ENCODE measurements at regions not wholly inside any gene's neighbourhood (a gene's known extent, or its start where the extent isn't known, plus 50 kb on each side); places are given as distances from the start of the nearest gene placed in this dataset.
"Not testable (repeated sequence)": the region's sequence is repeated elsewhere in the genome, so short reads cannot be mapped to it uniquely, and the experiment has no call there.

DNA sequence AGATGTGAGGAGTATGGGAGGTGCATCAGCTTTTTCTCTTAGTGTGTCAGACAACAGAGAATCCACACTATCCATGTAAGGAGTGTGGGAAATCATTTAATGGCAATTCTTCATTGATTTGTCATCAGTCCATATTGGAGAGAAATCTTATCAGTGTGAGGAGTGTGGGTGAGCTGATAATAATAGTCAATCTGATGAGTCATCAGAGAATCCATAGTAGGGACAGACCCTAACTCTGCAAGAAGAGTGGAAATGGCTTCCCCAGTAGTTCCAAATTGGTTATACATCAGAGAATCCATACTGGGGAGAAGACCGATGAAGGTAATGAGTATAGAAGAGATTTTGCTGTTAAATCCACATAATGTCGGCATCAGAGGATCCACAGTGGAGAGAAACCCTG, 150.5 kb upstream of the THUMPD2 start:
- DNase-seq = no peak

DNA sequence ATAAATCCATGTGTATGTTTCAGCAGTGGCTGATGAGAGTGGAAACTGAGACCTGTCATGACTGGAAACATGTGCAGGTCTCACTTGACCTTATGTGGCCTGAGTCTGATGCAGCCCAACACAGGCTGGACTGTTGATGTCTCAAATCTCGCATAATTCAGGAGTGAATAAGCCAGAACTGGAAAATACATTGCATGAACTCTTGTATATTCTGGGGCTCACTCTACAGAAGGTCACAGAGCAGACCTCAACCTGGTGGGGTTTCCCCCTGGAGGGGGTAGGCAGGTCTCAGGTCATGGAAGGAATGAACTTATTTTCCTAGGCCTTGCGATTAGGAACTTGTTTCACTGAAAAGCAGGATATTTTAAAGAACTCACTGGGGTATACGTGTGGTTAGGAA, 146.3 kb upstream of the THUMPD2 start:
- DNase-seq = no peak

DNA sequence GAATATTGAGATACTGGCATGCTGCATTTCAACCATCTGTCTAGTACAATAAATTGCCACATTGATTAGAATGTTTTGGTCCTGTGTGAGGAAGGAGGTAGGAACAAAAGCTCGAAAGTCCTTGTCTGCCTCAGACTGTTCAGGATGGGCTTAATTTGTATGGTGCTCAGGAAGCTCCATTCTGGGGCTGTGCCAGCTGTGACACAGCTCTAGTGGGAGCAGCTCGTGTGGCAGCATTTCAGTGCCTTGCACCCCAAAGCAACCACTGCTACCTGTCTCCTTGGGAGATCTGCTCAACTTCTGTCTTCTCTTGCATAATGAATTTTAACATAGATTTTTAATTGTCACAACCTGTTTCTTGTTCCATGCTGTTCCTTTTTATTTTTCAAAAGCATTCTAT, 144.4 kb upstream of the THUMPD2 start:
- DNase-seq = no peak

DNA sequence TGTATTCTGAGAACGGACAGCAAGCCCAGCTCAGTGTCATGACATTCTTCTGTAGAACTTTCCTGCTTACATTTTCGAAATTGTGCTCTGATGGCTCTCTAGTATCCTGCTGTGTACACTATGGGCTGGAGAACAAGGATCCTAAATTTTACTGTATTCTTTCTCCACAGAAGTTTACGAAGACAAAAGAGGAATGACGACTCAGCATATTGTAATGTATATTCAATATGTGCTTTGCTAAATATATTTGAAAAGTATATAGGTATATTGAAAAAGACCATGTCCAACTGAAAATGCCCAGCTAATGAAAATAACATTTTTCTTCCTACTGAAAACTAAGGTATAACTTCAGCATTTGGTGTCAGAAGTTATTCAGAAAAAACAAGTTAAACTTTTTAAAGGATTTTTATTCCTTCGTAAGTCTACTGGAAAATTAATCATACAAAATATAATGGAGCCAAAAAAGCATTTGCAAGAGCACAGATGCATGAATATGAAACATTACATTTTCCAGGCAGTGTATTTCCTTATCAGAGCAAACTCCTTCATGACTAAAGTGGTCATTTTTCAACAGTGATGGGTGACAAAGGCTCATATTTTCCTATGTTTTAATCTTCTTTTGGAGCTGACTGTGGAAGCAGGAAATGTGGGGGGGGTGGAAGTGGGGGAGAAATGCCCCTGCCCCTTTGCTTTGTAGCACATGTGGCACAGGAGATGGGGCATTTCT, 143.8 kb upstream of the THUMPD2 start:
- no peak for DNase-seq

DNA sequence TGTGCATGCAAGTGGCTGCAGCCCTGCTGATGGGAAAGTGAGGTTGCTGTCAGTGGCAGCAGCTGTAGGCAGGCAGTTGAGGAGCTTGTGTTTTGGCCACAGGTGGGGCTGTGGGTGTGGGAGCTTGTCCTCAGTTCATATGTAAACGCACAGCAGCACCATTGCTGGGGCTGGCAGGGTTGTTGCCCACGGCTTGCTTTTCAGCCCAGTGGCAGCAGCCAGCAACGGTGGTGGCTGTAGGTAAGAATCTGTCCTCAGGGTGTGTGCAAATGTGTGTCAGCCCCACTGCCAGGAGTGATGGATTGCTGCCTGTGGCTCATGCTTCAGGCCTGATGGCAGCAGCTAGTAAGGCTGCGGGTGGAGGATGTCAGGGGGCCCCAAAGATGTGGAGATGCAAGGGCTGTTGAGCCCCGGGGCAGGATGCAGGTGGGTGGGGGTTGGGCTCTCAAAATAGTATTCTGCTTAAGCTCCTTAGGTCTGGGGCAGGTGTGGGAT, 141.3 kb upstream of the THUMPD2 start:
- no peak for DNase-seq

DNA sequence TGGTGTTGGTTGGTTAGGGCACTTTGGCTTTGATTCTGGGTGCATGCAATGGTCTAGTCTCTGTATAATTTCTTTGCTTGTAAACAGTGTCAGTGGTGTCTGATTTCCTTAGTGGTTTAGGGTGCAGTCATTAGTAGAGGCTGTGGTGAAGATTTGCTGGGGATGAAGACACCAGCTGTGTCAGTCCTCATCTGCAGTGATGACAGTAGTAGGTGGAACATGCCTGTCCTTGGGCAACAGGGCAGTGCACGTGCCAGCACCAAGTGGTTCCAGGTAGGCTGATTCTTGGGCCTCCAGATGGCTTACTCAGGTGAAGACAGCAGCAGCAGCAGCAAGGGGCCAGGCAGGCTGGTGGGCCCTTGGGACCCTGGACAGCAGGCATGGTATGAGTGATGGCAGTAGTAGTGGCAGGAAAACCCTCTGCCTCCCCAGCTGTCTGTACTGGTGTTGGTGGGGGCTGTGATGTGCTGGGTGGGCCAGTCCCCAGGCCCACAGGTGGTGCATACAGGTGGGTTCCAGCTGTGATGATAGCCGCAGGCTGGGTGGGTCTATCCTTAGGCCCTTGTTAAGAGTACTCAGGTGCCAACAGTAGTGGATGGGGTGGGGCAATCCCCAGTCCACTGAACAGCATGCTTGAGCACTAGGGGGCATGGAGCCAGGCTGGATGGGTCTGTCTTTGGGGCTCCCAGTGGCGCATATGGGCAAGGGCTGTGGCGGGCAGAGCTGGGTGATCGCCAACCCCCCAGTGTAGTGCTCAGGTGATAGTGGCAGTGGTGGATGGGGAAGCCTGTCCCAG, 140.7 kb upstream of the THUMPD2 start:
- no peak for DNase-seq

DNA sequence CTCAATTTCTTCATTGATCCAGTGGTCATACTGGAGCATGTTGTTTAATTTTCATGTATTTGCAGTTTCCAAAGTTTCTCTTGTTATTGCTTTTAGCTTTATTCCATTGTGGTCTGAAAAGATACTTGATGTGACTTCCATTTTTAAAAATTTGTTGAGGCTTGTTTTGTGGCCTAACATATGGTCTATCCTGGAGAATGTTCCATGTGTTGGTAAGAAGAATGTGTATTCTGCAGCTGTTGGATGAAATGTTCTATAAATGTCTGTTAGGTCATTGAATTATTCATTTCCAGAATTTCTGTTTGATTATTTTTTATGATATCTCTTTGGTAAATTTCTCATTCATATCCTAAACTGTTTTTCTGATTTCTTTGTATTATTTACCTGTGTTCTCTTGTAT, 139.8 kb upstream of the THUMPD2 start:
- no peak for DNase-seq

DNA sequence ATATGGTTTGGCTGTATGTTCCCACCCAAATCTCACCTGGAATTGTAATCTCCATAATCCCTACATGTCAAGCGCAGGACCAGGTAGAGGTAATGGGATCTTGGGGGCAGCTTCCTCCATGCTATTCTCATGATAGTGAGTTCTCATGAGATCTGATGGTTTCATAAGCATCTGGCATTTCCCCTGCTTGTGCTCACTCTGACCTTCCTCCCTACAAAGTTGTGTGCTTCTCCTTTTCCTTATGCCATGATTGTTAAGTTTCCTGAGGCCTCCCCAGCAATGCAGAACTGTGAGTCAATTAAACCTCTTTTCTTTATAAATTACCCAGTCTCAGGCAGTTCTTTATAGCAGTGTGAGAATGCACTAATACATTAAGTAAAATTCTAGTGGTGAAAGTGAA, 138.3 kb upstream of the THUMPD2 start:
- not testable (repeated sequence) for DNase-seq

DNA sequence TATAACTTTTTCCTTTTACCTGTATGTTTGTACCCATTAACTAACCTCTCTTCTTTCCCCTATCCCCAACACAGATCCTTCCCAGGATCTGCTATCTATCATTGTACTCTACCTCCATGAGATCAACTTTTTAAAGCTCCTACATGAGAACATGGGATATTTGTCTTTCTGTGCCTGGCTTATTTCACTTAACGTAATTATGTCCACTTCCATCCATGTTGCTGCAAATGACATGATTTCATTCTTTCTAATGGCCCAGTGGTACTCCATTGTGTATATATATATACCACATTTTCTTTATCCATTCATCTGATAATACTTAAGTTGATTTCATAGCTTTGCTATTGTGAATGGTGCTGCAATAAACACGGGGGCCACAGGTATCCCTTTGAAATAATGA, 135.9 kb upstream of the THUMPD2 start:
- no peak for DNase-seq

DNA sequence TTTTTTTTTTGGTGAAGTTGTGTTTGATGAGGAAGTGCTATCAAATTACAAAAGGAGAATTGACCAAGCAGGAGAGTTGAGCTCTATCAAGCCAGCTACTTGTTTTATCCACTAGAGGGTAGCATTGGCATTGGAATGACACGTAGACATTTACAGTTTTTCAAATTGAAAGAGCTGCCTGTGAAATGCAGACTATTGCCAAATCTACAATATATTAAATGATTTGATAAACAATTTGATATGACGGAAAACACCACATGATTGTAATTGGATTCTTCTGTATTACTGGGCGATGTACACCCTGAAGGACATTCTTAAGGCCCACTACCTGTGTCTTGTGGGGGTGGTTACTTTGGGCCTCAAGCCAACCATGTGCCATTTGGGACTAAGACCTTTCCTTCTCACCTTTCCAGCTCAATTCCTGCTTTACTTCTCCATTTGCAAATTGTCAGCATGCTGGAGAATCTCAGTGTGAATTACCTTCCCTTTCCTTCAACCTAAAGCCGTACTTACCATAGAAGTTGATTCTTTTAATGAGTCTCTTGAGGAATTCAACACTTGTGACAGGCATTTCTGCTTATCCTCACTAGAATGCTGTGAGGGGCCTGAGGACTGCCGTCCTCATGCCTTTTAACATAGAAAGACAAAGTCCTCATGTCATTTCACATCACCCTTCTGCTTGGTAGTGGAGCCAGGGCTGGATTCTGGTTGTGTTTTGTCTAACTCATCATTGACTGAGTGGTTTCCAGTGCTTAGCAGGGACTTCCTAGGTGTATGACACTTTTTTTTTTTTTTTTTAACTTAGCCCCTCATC, 134.8 kb upstream of the THUMPD2 start:
- DNase-seq = peak; percentile 74

DNA sequence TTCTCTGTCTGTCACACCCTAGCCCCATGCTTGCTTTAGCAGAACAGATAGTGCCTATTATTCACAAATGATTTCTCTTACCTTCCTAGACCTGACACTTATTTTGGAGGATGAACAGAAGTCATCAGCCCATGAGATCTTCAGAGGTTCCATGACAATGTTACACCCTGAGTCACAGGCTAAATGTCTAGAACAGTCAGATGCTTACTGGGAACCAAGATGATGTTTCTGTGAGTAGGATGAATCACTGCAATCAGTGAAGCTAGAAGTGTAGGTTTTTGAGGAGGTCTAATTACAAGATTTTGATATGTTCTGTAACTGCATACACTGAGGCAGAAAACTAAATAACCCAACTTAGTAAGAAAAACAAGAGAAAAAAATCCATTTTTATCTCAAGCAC, 123.0 kb upstream of the THUMPD2 start:
- no peak for DNase-seq

DNA sequence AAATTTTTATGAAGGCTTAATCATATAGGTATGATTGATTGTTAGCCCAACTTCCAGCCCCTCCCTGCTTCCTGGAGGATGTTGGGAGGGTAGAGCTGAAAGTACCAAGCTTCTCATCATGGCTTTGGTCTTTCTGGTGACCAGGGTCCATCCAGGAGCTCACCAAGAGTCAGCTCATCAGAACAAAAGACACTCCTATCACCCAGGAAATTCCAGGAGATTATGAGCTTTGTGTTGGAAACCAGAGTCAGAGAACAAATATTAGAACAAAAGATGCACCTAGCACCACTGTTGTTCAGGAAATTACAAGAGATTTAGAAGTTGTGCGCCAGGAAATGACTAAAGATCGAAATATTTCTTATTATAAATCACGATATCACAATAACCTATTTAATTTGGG, 119.9 kb upstream of the THUMPD2 start:
- DNase-seq = peak; percentile 19

DNA sequence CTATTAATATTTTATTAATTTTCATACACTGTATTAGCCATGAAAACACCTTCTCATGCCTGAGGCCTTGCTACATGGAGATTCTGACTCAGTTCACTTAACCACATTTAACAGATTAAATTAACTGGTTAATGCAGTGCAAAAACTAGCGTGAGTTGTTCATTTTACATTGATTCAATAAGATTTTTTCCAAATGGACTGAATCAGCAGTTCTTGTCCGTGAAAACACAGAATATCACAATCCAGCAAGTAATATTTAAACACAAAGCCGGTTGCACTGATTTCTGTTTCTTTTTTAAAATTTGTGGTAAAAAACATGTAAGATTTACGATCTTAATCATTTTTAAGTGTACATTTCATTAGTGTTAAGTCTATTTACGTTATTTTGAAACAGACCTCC, 118.2 kb upstream of the THUMPD2 start:
- no peak for DNase-seq

DNA sequence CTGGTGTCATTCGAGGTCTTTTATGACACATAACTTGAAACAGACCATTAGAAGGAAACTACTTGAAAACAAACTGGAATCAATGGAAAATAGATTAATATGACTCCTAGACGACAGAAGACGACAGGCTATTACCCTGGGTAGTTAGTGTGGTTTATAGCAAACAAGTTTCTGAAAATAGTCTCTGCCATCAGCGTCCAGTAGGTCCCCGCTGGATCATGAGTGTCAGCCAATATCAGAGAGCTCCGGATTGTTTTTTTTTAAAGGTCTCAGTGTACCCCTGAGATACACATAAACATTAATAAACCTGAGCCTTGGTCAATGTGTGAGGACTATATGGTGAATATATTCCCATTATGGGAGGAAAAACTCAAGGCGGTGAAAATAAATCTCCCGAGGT, 115.0 kb upstream of the THUMPD2 start:
- DNase-seq = no peak

DNA sequence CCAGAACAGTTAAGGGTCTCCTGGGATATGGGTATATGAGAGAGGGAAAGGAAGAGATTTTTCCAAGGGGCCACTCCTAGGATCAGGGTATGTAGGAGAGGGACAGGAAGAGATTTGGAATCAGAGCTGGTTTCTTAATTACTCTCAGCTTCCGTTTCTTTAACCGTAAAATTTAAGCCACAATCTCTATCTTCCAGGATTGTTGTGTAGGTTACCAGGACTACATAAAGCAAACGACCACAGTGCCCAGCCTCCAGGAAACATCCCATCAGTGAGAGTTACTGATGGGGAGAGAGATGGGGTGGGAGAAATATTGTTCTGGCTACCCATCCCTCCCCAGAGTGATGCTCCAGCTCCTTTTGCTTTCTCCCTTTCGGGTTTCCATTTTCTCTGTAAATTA, 114.6 kb upstream of the THUMPD2 start:
- DNase-seq = no peak

DNA sequence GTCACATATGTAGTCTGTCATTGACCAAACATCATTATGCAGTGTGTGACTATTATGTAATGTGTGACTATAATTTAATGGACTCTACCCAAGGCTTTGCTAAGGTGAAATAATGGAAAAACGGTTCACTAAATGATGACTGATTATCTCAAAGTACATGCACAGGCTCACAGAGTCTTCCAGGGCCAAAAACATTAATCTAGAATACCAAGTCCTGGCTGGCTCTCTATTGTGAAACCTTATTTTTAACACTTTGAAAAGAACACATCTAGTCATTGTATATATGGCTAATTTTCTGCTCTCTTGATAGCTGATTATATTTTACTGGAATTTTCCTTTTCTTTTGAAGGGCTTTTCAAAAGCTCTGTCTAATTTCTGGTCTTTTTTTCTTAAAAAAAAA, 102.9 kb upstream of the THUMPD2 start:
- DNase-seq = no peak

DNA sequence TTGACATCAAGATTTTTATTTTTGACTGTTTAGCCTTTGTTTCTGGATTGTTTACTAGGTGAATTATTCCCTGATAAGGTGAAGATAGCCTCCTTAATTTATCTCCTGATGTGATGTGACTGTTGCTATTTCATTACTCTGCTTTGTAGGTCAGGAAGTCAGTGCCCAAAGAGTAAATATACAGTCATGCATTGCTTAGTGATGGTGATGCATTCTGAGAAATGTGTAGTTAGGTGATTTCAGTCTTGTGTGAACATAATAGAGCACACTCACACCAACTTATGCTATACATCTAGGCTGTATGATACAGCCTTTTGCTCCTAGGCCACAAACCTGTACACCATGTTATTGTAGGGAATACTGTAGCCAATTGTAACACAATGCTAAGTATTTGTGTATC, 102.4 kb upstream of the THUMPD2 start:
- no peak for DNase-seq

DNA sequence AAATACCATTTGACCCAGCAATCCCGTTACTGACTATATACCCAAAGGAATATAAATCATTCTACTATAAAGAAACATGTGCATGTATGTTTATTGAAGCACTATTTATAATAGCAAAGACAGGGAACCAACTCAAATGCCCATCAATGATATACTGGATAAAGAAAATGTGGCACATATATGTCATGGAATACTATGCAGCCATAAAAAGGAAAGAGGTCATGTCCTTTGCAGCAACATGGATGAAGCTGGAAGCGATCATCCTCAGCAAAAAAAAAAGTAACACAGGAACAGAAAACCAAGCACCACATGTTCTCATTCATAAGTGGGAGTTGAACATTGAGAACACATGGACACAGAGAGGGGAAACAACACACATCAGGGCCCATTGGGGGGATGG, 99.9 kb upstream of the THUMPD2 start:
- DNase-seq = not testable (repeated sequence)

DNA sequence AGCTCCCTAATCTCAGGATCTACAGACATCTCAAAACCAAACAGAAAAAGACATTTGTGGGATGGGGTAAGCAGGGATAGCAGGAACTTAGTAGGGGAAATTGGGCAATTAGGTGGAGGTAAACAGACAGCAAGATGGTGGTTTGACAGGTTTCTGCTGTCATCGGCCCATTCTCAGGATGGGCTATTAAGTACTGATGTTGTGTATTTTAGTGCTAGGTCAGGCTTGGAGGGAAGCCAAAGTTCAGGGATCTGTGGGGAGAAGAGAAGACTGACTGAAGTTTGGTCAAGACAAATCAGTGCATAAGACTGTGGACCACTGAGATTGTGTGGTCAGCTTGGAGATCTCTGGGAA, 96.8 kb upstream of the THUMPD2 start:
- no peak for DNase-seq

DNA sequence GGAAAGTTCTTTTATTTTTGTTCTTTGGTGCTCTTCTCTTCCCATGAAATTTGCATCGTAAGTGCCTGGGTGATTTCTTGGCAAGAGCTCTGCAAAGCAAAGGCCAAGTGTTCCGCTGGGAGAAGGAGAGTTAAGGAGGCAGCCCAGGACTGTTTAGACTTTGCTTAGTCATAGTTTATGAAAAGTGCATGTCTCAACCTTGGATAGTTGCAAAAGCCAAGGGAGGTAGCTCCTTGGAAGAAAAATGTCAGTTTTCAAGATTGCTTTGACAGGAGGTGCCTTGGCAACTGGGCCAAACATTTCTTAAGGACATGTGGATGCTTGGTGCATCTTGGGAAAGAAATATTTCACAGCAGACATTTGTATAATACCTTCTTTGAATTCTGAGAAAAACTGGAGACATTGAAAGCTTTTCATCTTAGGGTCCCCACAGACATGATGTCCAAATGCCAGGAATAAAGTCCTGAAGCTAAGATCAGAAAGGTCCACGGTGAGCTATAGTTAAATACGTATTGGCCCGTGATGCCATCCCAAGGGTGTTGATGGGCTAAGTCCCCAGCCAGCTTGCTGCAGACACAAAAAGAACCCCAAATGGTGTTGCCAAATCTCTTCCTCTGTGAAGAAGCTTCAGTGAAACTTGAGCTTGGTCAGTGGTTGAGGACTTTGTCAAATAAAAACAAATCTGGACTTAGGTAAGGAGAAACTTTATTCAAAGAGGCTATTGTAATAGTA, 96.3 kb upstream of the THUMPD2 start:
- DNase-seq = no peak

DNA sequence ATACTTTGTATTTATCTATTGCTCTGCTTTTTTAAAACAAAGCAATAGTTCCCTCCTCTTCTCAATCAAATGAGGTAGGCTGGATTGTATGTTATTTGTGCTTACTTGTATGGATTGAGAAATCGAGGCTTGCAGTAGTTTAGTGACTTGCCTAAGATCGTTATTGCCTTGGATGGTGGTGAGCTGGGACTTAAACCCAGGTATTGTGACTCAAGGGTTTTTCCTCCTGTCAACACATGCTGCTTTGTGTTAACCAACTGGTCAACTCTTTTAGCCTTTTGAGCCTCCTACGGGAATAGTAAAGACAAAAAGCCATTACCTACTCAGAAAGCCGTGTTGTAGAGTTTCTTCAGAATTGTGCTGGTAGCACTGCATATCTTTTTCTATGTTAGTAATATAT, 95.2 kb upstream of the THUMPD2 start:
- DNase-seq = no peak

DNA sequence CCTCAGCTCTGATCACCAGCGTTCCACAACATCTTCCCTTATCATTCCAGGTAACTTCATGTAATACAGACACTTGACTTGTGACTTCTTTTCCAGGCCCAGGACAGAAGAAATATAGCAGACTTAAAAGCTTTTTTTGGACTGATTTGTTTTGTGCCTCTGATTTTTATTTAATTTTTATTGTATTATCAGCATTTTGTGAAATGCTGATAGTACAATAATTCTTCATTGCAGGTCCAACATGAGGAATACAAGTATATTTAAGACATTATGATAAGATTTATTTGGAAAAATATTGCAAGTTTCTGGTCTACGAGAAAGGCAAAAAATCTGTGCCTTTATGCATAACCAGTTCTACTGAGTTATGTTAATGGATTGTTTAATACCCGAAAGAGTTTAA, 94.5 kb upstream of the THUMPD2 start:
- no peak for DNase-seq

DNA sequence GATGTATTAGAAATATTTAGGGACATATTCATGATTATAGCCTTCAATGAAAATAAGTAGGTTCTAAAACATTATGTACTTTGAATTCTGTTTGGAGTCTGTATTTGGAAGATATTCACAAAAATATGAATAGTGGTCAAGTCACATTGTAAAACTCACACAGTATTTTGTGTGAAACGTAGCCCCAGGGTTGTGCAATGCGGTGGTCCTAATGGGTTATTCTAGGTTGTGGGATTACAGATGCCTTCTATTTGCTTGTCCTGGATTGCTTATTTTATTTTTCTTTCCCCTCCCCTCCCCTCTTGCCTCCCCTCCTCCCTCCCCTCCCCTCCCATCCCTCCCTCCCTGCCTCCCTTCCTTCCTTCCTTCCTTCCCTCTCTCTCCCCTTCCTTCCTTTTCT, 93.7 kb upstream of the THUMPD2 start:
- no peak for DNase-seq
